IMR-90 (cell line): ENCODE measurements at regions not wholly inside any gene's neighbourhood (a gene's known extent, or its start where the extent isn't known, plus 50 kb on each side); places are given as distances from the start of the nearest gene placed in this dataset.

Experiments
- ATAC-seq: fragments of 200-7000 bp; cut with Tn5 transposase; 2 replicates; pipeline ENCODE4 v1.9.1; 2020; ENCODE audit warnings: low read depth, mild to moderate bottlenecking, moderate library complexity
- BruUV-seq: library from RNA; stranded (reverse); fragments of 400-500 nt; replicated peaks from 2 replicates; lab custom pipeline; 2021; lab: Mats Ljungman, UMichigan
- CTCF ChIA-PET: fragments of 300-600 bp; formaldehyde crosslinking; extraction: SDS; loops from one replicate; lab custom pipeline; 2021; ENCODE audit warnings: antibody characterized with exemption; lab: Yijun Ruan, JAX
- POLR2A ChIA-PET: fragments of 300-600 bp; sonication (Branson Sonifier 250); formaldehyde crosslinking; loops from one replicate; lab custom pipeline; 2022; ENCODE audit warnings: antibody characterized with exemption; ENCODE audit not compliant: unreplicated experiment; lab: Charles Lee
- DNase-seq: peaks from one replicate; pipeline ENCODE4 v3.0.0; 2013
- H2AFZ ChIP-seq: replicated peaks from 2 replicates; pipeline ENCODE3; 2013; ENCODE audit warnings: low read length, mild to moderate bottlenecking; ENCODE audit not compliant: poor library complexity
- H2AK5ac ChIP-seq: 2 replicates; pipeline ENCODE4 v1.6.1; 2013; ENCODE audit warnings: low read depth, low read length, inconsistent platforms
- H2AK9ac ChIP-seq: replicated peaks from 2 replicates; pipeline ENCODE3; 2013; ENCODE audit warnings: mild to moderate bottlenecking, low read depth, low read length, moderate library complexity; ENCODE audit not compliant: poor library complexity
- H2BK120ac ChIP-seq: 2 replicates; pipeline ENCODE4 v1.6.1; 2013; ENCODE audit warnings: low read depth, low read length, inconsistent platforms
- H2BK15ac ChIP-seq: 3 replicates; pipeline ENCODE4 v1.6.1; 2013; ENCODE audit warnings: low read depth, low read length, inconsistent platforms
- H2BK20ac ChIP-seq: 2 replicates; pipeline ENCODE4 v1.6.1; 2013; ENCODE audit warnings: low read depth, mild to moderate bottlenecking, inconsistent platforms, low read length, moderate library complexity
- H2BK5ac ChIP-seq: 2 replicates; pipeline ENCODE4 v1.6.1; 2013; ENCODE audit warnings: mild to moderate bottlenecking, low read depth, low read length, inconsistent platforms; ENCODE audit not compliant: poor library complexity, severe bottlenecking
- H3K14ac ChIP-seq: replicated peaks from 2 replicates; pipeline ENCODE4 v1.6.1; 2013; ENCODE audit warnings: low read depth, low read length, inconsistent platforms
- H3K18ac ChIP-seq: 2 replicates; pipeline ENCODE4 v1.6.1; 2013; ENCODE audit warnings: low read depth, low read length, control low read depth
- H3K23ac ChIP-seq: 2 replicates; pipeline ENCODE4 v1.6.1; 2013; ENCODE audit warnings: low read depth, low read length, inconsistent platforms
- H3K27ac ChIP-seq: 2 replicates; pipeline ENCODE4 v1.5.1; 2013; ENCODE audit warnings: mild to moderate bottlenecking, control low read depth, low read length; ENCODE audit not compliant: insufficient read depth
- H3K27me3 ChIP-seq: 2 replicates; pipeline ENCODE4 v1.6.1; 2013; ENCODE audit warnings: low read length; ENCODE audit not compliant: control insufficient read depth, insufficient read depth
- H3K36me3 ChIP-seq: 2 replicates; pipeline ENCODE4 v1.6.1; 2013; ENCODE audit warnings: low read length, mixed read lengths; ENCODE audit not compliant: control insufficient read depth, insufficient read depth
- H3K4ac ChIP-seq: 2 replicates; pipeline ENCODE4 v1.6.1; 2013; ENCODE audit warnings: low read depth, low read length, inconsistent platforms
- H3K4me1 ChIP-seq: 2 replicates; pipeline ENCODE4 v1.6.1; 2013; ENCODE audit warnings: low read length, mixed read lengths; ENCODE audit not compliant: control insufficient read depth, insufficient read depth
- H3K4me2 ChIP-seq: 2 replicates; pipeline ENCODE4 v1.6.1; 2013; ENCODE audit warnings: low read depth, mild to moderate bottlenecking, control low read depth, low read length, moderate library complexity
- H3K4me3 ChIP-seq: 2 replicates; pipeline ENCODE4 v1.5.1; 2013; ENCODE audit warnings: low read depth, mild to moderate bottlenecking, control low read depth, low read length, moderate library complexity; ENCODE audit not compliant: insufficient read depth
- H3K56ac ChIP-seq: 2 replicates; pipeline ENCODE4 v1.6.1; 2013; ENCODE audit warnings: low read length, inconsistent platforms; ENCODE audit not compliant: insufficient read depth; ENCODE audit errors: extremely low read depth
- H3K79me1 ChIP-seq, 2 experiments: 2 replicates each; pipeline ENCODE4 v1.6.1; 2013; ENCODE audit warnings: low read length in 2 of 2, inconsistent platforms in 1 of 2, low read depth in 1 of 2
- H3K9ac ChIP-seq: 2 replicates; pipeline ENCODE4 v1.6.1; 2013; ENCODE audit warnings: low read depth, low read length, control low read depth
- H3K9me1 ChIP-seq: 2 replicates; pipeline ENCODE4 v1.6.1; 2013; ENCODE audit warnings: low read length, inconsistent platforms; ENCODE audit not compliant: insufficient read depth
- H3K9me3 ChIP-seq: 2 replicates; pipeline ENCODE4 v1.6.1; 2013; ENCODE audit warnings: low read length; ENCODE audit not compliant: control insufficient read depth, insufficient read depth
- H4K20me1 ChIP-seq: 2 replicates; pipeline ENCODE4 v1.6.1; 2013; ENCODE audit warnings: low read length, inconsistent platforms; ENCODE audit not compliant: insufficient read depth
- H4K5ac ChIP-seq: 2 replicates; pipeline ENCODE4 v1.6.1; 2013; ENCODE audit warnings: mild to moderate bottlenecking, low read depth, low read length, control low read depth
- H4K8ac ChIP-seq, 2 experiments: 2 replicates each; pipeline ENCODE4 v1.6.1; 2013; ENCODE audit warnings: low read depth in 2 of 2, low read length in 2 of 2, control low read depth in 1 of 2, inconsistent platforms in 1 of 2
- H4K91ac ChIP-seq: 2 replicates; pipeline ENCODE4 v1.6.1; 2013; ENCODE audit warnings: low read depth, low read length, inconsistent platforms; ENCODE audit not compliant: insufficient read depth
- CEBPB ChIP-seq: IDR thresholded peaks from 2 replicates; pipeline ENCODE4 v1.6.1; 2012; ENCODE audit warnings: low read depth, low read length, improper control_type of control experiment
- ELK1 ChIP-seq: fragments of 150-350 bp; IDR thresholded peaks from 2 replicates; pipeline ENCODE4 v1.6.1; 2016; ENCODE audit warnings: low read depth, mild to moderate bottlenecking, low read length, moderate library complexity, borderline replicate concordance
- SMC3 ChIP-seq: fragments of 150-350 bp; IDR thresholded peaks from 2 replicates; pipeline ENCODE4 v1.6.1; 2016; ENCODE audit warnings: low read depth, mild to moderate bottlenecking, antibody characterized with exemption, low read length, moderate library complexity
- WGBS, 2 experiments: methylation state at CpG; one replicate each; pipeline versions ENCODE4 v1.1.5 to v1.1.7; 2013; ENCODE audit warnings: missing lambda C conversion rate in 2 of 2; ENCODE audit not compliant: insufficient read length in 1 of 2; ENCODE audit errors: extremely low coverage in 2 of 2; 5-methylcytosine and 5-hydroxymethylcytosine counted together
- dilution Hi-C: fragments of 300-500 bp; cut with HindIII; formaldehyde crosslinking; loops from one replicate; pipeline ENCODE4 v1.14.3; 2018; ENCODE audit warnings: low sequenced_read_pairs; ENCODE audit not compliant: unreplicated experiment
- in situ Hi-C: fragments of 300-500 bp; cut with MboI; formaldehyde crosslinking; loops from 3 replicates; pipeline ENCODE4 v1.14.3; 2019; ENCODE audit warnings: low sequenced_read_pairs, inconsistent platforms, mixed read lengths
- intact Hi-C: fragments of 100-400 bp; cut with micrococcal nuclease; formaldehyde crosslinking; loops from 2 replicates; pipeline ENCODE4 v1.10.0; 2022

DNA sequence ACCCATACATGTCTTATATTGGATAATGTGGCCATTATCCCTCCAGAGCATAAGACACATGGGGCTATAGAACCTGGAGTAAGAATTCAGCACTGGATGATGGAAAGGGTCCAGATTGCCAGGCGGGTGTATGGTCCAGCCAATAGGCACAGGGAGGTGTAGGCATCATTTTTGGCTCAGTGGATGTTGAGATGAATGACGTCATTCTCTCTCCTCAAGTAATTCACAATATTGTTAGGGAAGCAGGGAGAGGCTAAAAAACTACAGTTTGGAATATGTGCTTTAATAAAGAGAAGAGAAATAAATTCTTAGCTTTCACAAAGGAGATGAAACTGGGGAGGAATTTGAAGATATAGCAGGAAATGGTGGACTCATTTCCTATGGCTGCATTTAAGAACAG lies 461.1 kb upstream of the GOT2 start:
- ATAC-seq (no peak), DNase-seq (no peak)
- H3K56ac ChIP-seq, result no peak overlapping the region
- no peak overlapping the region for H2AFZ ChIP-seq
- H2BK15ac ChIP-seq, result no peak overlapping the region
- TF ChIP-seq CEBPB (no peak), SMC3 (no peak), ELK1 (no peak)
- no CpG with 5 or more reads among the region's 2 CpGs for WGBS, 2 experiments
- in situ Hi-C loops, result no loop called here
- no peak overlapping the region for H4K8ac ChIP-seq
- H3K9me1 ChIP-seq, result no peaks in the 10 kb centered on the region
- H3K9ac ChIP-seq, result no peak overlapping the region
- no peak overlapping the region for H4K5ac ChIP-seq
- H2BK5ac ChIP-seq, result no peak overlapping the region
- no peaks in the 10 kb centered on the region for H3K79me1 ChIP-seq
- no peaks in the 10 kb centered on the region for H3K9me3 ChIP-seq
- no peaks in the 10 kb centered on the region for H3K27me3 ChIP-seq
- dilution Hi-C loops, result no loop called here
- ChIA-PET POLR2A (no interaction called here), CTCF (no interaction called here)
- H3K36me3 ChIP-seq, result no peaks in the 10 kb centered on the region
- intact Hi-C loops, result loop anchor here (10.0 kb wide), 1 partner anchor 1010 kb away; no protein-coding TSS in a partner anchor
- no peak overlapping the region for H2AK5ac ChIP-seq
- no peak overlapping the region for H3K23ac ChIP-seq
- H3K4me2 ChIP-seq, result no peak overlapping the region
- H4K91ac ChIP-seq, result no peak overlapping the region
- no peak overlapping the region for H2BK120ac ChIP-seq
- no peak overlapping the region for H3K18ac ChIP-seq
- no TSS peak for BruUV-seq
- H2AK9ac ChIP-seq, result no peak overlapping the region
- no peak overlapping the region for H3K4me3 ChIP-seq
- no peak overlapping the region for H2BK20ac ChIP-seq
- H4K20me1 ChIP-seq, result no peaks in the 10 kb centered on the region
- no peaks in the 10 kb centered on the region for H3K4me1 ChIP-seq
- no peak overlapping the region for H3K4ac ChIP-seq
- H3K27ac ChIP-seq, result no peak overlapping the region
- H3K14ac ChIP-seq, result no peak overlapping the region
